HL-60 (cell line): ENCODE measurements at regions not wholly inside any gene's neighbourhood (a gene's known extent, or its start where the extent isn't known, plus 50 kb on each side); places are given as distances from the start of the nearest gene placed in this dataset.
"Not testable (repeated sequence)": the region's sequence is repeated elsewhere in the genome, so short reads cannot be mapped to it uniquely, and the experiment has no call there.

Experiments used
- DNase-seq, 2 experiments: peaks; one replicate each; pipeline ENCODE4 v3.0.0-alpha.2; 2010 to 2020; ENCODE audit warnings: low read depth in 1 of 2, low spot score in 1 of 2
- H3K27ac ChIP-seq: fragments of 250-450 bp; sonication (Bioruptor Pico); replicated peaks from 2 replicates; pipeline ENCODE4 v1.5.1; 2020; ENCODE audit warnings: mild to moderate bottlenecking, moderate library complexity
- H3K27me3 ChIP-seq: fragments of 250-450 bp; sonication (Bioruptor Pico); 2 replicates; pipeline ENCODE4 v1.5.1; 2021; ENCODE audit warnings: mild to moderate bottlenecking, moderate library complexity; ENCODE audit not compliant: insufficient read depth, poor library complexity, severe bottlenecking
- H3K4me3 ChIP-seq: replicated peaks from 2 replicates; pipeline ENCODE4 v1.5.1; 2011; ENCODE audit warnings: mild to moderate bottlenecking, control low read depth, low read length; ENCODE audit not compliant: insufficient read depth
- CTCF ChIP-seq: IDR thresholded peaks from one replicate; pipeline ENCODE4 v1.5.1; 2011; ENCODE audit warnings: low read length, control low read depth, inconsistent platforms; ENCODE audit not compliant: insufficient read depth
- GABPA ChIP-seq: IDR thresholded peaks from 2 replicates; pipeline ENCODE4 v1.6.1; 2012; ENCODE audit warnings: low read depth
- POLR2AphosphoS5 ChIP-seq: IDR thresholded peaks from 2 replicates; pipeline ENCODE4 v1.6.1; 2012; ENCODE audit warnings: low read depth
- REST ChIP-seq: IDR thresholded peaks from 2 replicates; pipeline ENCODE4 v1.6.1; 2012; ENCODE audit warnings: low read depth; ENCODE audit not compliant: insufficient replicate concordance
- SPI1 ChIP-seq: IDR thresholded peaks from 2 replicates; pipeline ENCODE4 v1.6.1; 2012; ENCODE audit warnings: low read depth, mild to moderate bottlenecking, borderline replicate concordance

- no peak for DNase-seq
- Histone ChIP-seq H3K27ac (no peak overlapping the region), H3K27me3 (peaks cover 2% of the 10 kb centered on the region), H3K4me3 (no peak overlapping the region)
- TF ChIP-seq REST (no peak), SPI1 (no peak), POLR2AphosphoS5 (no peak), GABPA (no peak), CTCF (no peak)
These were observed 185.2 kb upstream of the RTL1 start for GRCh38 chr14:101088714-101089113.

GRCh38 chr14:101090478-101090877, 187.0 kb upstream of the RTL1 start:
- H3K27me3 ChIP-seq, DNase-seq, H3K27ac ChIP-seq, H3K4me3 ChIP-seq: not testable (repeated sequence)

GRCh38 chr14:101090976-101091375, 187.5 kb upstream of the RTL1 start:
- no peak for TF ChIP-seq REST
- no peak overlapping the region for H3K27ac ChIP-seq
- peaks cover 2% of the 10 kb centered on the region for H3K27me3 ChIP-seq
- no peak overlapping the region for H3K4me3 ChIP-seq
- no peak for DNase-seq

- not testable (repeated sequence) for H3K27ac ChIP-seq, H3K27me3 ChIP-seq, H3K4me3 ChIP-seq, DNase-seq
These were observed 191.4 kb upstream of the RTL1 start for GRCh38 chr14:101094916-101095315.

- Histone ChIP-seq H3K27ac (no peak overlapping the region), H3K4me3 (no peak overlapping the region), H3K27me3 (peaks cover 6% of the 10 kb centered on the region)
- no peak for DNase-seq
- TF ChIP-seq SPI1: no peak
- no peak for TF ChIP-seq POLR2AphosphoS5
- no peak for TF ChIP-seq GABPA
- no peak for TF ChIP-seq CTCF
- TF ChIP-seq REST: no peak
These were observed 193.0 kb upstream of the RTL1 start for GRCh38 chr14:101096551-101096950.
